DMS 273 (cell line): ENCODE measurements at regions not wholly inside any gene's neighbourhood (a gene's known extent, or its start where the extent isn't known, plus 50 kb on each side); places are given as distances from the start of the nearest gene placed in this dataset.

Experiments used
- DNase-seq: peaks from one replicate; lab custom pipeline; 2025; ENCODE audit not compliant: unreplicated experiment; lab: John Stamatoyannopoulos, UW

DNA sequence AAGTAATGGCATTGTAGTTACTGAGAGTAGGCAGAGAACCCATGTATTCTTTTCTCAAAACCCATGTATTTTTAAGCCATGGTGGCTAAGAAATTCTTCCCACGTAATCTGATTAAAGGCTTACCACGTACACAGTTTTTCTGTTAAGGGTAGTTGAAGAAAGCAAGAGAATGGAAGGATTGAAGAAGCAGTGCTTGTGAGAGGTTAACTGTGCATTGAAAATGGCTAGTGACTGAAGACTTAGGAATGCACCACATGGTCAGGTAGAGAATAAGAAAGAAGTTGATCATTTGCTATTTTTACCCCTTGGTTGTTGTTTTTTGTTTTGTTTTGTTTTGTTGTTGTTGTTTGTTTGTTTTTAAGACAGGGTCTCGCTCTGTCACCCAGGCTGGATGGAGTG, 178.9 kb upstream of the SNX7 start:
- no peak for DNase-seq

DNA sequence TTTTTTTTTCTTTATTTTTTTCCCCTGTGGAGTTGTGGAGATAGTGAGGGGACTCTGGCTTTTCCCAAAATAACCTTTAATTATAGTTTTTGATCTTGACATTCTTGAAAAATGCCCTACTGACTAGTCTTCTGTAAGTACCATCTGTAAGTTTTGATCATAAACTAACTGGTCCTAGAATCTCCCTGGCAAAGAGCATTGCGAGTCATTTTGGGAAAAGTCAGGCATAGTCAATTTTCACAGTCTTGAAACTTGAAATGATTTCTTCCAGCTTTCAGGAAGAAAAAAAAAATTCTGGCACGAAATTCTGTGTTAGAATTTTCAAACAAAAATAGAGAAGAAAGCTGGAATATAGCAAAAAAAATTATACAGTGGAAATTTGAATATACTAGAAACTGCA, 181.2 kb upstream of the SNX7 start:
- DNase-seq: no peak

DNA sequence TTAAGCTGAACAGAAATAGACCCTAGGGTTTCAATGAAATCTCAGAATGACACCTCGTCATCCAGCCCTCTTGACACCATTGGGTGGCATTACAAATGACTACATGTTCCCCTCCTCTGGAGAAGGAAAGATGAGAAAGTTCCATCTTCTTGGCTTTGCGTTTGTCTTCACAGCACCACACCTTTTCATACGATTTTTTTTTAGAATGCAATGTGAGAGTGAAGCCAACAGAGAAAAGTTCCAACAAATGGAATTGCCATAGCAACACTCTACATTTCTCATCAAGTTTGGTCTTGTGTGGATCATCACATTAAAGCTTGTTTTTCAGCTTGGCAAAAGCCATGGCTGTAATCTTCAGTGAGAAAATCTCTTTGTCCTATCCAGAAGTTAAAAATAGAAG, 183.4 kb upstream of the SNX7 start:
- DNase-seq: no peak

DNA sequence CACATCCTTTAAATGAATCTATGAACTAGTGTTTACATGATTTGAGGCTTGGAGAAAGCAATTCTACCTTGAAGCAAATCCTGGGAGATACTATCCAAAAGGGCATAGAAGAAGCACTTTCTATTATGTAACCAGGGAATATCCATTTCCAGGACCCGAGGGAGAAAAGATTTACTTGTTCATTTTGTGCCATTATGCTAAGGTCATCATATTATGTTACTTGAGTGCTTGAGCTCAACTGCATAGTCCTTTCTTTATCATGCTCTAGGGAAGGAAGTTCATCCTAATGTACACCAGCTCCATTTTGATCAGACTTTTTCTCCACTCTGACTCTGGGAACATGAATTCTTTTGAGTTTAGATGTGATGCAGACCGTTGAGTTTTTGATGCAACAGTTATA, 188.6 kb upstream of the SNX7 start:
- DNase-seq: no peak

DNA sequence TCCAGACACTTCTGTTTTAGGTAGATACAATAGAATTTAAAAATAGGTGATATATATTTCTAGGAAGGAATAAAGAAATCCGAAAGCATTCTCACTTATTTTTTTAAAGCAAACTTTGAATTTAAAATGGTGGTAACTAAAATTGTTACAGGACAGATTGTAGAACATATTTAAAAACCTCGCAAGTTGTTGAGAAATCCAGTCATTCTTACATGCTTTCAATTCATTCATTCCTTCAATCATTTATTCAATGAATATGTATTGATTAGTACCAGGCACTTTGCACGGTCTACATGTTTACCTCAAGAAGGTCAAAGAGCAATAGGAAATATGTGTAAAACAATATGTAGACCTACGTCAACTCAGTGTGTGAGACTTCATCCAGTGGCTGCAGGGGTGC, 189.9 kb upstream of the SNX7 start:
- no peak for DNase-seq

DNA sequence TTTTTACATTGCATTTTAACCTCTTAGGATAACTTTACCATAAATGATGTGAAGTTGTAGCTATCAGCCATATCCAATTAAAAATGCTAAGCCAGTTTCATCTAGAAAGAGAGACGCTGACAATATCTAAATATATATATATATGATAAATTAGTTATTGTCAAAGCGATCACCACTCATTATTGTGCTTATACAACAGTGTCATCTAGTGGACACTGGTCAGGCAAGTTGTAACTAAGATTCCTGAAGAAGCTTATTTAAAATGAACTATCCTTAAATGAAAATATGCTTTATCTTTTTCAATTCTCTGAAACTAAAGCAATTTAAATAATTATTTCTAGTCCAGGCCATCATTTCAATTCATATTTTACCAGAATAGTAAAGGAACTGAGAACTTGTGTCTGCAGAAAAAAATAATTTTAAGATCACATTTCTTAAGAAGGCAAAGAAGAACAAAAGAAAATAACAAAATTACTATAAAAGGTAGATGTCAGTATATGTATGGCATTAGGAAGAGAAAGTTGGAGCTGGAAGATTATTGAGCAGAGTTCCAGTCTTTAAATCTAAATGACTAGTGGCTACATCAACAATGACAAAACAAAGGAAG, 193.3 kb upstream of the SNX7 start:
- DNase-seq: peak; percentile 69

DNA sequence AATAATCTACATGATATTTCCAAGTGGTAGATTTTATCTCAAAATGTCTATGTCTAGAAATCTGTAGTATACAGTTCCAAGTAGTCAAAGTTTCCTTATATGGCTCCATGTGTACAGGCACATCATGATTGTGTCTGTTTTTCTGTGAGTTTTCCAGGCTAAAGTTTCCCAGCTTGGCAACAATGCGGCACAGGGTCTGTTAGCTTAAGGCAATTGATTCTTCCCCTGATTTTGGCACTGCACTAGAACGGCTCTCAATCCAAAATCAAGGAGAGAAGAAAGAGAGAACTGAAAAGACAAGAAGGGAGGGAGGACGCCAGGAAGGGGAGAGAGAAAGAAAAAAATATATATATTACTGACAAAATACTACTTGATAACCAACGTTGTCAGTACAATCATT, 193.9 kb upstream of the SNX7 start:
- DNase-seq: no peak

DNA sequence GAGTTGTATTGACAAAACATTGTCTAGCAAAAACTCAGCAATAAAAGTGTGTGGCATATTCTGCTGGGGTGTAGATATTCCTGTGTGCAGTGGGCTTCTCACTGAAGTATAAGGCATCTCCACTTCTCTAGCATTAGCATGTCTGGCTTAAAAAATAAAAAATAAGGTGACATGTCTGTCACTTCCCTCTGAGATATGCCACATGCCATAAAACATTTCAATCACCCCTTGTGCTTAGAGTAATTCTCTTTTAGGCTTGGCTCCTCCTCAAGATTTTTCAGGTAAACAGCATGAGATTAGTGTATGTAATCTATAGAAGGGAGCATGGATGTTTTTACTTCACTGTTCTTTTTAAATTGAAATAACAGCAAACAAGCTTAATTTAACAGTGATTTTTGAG, 194.4 kb upstream of the SNX7 start:
- no peak for DNase-seq

DNA sequence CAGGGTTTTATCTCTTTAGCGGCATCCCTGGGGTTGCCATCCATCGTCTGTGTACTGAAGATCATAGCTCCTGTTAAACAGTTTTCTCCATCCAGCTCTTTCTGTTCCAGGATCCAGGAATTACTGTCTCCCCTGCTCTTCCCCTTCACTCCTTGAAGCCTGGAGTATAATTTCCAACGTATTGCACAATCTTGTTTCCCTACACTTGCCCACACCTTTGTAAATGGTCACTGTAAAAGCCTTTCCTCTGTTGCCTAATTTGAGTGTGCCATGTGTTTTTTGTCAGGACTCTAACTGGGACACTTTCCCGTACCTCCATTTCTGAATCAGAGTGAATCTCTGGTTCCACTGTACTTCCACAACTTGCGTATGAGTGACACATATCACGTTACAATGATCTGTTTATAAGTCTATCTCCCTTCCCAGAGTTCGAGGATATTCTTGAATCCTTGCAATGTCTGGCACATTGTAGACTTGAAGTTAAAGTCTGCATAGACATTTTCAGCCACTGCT, 199.6 kb upstream of the SNX7 start:
- DNase-seq: no peak

DNA sequence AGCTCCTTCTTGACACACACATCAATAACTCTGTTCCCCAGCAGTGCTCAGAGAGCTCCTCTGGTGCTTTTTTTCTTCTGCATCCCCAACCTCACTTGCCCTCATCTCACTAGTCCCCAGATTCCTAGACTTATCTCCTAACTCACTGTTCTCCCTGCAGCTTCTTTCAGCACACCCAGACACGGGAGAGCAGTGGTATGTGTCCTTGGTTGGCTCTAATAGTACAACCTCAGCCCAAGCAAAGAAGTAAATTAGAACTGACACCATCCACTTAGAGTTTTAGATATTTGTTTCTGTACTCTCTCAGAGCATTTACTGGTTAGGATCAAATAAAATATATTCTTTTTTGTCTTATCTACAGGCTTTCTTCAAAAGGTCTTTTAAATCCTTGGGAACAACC, 201.4 kb upstream of the SNX7 start:
- no peak for DNase-seq

DNA sequence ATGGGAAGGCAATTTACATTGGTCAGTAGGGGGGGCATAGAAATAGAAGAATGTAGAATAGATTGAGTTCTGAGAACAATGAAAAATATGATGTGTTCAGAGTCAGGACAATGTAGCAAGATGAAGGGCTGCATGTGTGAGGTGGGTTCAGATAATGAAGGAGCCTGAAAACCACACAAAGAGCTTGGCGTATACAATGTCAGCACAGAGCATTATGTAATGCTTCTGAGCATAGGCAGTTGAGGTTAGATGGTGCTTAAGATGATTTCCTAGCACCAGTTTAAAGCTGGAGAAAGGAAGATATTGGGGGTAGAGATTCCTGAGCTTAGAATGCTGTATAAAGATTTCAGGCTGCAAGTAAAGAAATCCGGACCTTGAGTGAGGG, 202.0 kb upstream of the SNX7 start:
- DNase-seq: no peak

DNA sequence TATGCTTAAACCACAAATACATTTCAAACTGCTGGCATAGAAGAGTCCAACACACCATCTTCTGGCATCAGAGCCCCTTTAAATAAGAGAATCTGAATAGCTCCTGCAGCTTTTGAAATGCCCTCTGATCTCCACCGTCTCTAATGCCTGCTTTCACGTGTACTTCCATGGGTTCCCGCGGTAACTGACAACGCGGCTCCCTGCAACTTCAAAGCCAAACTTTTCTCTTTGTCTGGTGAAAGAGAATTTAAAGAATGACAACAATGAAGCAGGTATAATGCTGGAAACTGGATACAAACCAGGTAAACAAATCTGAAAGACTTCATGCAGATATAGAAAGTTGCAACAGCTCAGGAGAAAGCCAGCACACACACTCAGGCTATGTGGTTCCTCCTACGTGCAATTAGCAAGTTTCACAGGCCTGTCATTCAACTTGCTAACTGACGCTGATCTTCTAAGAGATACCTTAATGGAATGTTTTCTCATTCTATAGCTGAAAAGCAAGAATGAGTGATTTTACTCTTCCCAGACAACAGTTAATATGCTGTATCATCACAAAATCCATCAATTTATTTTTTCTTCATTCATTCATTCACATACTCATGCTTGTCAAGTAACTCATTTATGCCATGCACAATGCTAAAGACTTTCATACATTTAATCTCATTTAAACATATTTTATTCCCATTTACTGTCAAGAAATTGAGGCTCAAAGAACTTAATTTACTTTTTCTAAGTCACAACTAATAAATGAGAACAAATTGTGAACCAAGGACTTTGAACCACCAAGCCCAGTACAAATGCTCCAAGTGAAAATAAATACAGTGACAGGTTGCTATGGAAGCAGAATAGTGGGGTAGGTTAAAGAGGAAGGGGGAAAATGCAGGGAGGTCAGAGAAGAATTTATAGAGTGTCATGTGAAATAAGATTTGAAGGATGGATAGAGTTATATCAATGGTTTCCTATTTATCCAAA, 202.7 kb upstream of the SNX7 start:
- DNase-seq: no peak

DNA sequence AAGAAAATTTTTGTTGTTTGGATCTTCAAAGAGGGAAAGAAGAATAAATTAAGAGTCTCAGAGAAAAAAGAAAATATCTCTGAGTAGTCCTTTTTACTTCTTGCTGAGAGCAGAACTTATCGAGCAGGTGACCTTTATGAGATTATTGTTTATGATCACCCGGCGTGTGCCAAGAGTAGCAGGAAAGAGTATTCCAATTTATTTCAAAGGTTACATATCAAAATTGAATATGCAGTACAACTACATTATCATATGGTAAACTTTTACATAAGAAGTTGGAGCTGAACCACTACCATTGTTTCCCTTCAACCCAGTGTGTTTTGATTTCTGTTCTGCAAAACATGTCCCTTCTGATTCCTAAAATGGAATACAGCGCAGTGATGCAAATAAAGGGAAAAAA, 204.3 kb upstream of the SNX7 start:
- no peak for DNase-seq

DNA sequence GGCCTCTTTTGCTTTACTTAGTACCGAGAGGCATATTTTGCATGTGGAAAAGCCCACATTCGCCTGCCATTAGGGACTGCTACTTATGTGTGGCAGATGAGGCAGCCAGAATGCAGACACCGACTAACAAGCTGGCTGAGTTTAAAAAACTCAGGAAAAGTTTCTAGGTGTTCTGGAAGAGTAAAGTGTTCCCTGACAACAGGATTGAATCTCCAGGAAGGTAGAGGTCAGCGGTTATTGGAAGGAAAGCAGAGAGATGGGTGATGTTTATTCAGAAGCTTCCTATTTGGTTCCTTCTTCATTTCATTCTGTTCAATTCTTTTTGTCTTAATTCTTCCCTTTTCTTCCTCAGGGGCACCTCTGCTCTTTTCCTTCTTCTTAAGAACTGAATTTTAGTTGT, 206.9 kb upstream of the SNX7 start:
- DNase-seq: peak; percentile 28

DNA sequence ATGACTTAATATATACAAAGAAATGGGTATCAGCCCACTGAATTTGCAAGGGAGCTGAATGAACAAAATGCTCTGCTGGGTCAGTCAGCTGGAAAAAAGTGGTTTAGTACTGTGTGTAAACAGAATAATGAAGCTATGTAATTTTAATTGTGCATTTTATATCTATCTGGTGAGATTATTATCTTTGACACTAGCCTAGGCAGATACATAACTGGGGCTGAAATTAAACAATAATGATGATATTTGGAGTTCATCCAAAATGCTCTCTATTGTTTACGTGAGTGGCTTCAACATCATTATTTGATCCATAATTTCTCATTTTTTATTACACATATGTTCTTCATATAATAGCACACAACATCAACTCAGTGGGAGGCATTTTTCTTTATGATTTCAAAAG, 208.5 kb upstream of the SNX7 start:
- no peak for DNase-seq

DNA sequence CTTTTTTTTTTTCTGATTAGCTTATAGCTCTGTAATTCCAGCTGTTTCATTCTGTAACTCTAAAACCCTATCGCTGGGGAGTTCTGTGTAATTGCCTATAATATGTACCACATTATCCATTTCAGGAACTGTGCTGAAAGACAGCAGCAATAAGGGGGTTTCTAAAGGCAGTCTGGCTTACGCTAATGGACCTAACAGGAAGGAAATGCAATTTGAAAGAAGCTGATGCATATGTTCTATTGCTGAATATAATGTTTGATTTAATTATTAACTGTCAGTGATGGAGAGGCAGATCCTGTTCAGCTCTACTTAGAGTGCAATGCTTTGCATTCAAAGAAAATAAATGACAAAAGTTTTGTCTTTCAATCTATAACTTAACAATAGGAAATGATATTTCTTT, 209.4 kb upstream of the SNX7 start:
- DNase-seq: no peak

DNA sequence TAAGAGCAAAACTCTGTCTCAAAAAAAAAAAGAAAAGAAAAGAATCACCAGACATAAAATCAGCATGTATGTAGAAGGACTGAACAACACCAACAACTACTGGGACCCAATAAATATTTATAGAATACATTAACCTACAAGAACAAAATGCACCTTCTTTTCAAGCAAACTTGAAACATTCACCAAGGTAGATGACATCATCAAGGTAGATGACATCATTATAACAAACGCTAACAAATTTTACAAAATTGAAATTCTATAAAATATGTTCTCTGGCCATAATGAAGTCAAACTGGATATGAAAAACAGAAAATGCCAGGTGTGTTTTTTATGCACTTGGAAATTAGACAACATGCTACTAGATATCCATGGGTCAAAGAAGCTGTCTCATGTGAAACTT, 220.2 kb upstream of the SNX7 start:
- no peak for DNase-seq

DNA sequence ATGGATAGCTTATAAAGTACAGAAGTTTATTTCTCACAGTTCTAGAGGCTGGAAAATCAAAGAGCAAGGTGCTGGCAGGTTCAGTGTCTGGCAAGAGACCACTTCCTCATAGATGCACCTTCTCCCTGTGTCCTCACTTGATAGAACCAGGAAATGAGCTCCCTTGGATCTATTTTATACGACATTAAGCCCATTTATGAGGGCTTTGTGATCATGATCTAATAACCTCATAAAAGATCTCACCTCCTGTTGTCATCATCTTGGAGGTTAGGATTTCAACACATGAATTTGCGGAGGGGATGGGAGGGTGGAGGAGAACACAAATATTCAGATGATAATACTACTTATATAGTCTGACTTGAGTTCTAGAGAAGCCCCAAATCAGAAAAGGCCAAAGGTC, 222.1 kb upstream of the SNX7 start:
- DNase-seq: no peak

DNA sequence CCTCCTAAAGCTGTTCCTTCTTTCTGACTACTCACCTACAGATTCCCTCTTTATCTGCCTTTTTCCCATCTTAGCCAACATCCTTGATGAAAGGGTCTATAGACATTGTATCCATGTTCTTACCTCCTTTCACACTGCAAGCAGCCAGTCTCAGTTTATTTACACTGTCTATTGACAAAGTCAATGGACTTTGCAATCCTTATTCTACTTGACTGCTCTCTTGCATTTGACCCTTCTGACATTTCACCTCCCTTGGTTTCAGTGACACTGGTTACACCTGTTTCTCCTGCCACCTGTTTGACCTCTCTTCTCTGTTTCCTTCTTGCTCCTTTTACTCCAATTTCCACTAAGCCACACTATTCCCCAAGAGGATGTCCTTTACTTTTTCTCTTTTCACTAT, 224.0 kb upstream of the SNX7 start:
- no peak for DNase-seq

DNA sequence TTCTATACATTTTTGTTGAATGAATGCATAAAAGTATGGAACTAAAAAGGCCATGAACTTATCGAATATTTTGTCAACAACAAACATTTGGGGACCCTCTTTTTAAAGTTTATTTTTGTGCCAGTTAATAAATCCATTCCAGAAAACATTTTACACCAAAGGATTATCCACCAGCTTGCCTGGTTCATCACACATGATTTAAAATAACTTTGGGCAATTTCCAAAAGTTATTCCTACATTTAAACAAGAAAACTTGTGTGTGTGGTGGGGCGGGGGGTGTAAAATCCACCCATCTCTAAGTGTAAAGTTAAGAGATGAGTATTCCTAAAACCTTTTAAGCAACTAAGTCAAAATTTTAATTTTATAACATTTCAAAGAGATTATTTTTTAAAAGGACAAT, 224.5 kb upstream of the SNX7 start:
- no peak for DNase-seq

DNA sequence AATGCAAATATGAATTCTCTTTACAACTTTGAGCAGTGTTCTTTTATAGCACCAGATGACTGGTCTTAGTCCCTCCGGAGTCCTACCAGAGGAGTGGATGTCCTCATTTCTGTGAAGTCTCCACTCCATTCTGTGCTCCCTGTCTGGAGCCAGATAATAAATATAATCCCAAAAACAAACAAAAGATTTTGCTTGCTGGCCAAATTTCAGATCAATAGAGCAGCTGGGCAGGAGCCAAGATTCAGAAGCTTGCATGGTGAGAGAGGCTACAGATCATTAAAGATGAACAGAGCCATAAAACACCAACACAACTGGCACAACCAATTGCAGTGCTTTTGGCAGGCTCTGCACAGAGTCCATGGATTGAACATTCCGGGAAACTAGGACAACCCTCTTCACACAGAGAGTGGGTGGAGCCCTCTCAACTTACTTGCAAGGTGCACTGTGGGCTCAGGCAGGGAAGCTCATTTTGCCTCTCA, 231.5 kb upstream of the SNX7 start:
- DNase-seq: peak; percentile 3

DNA sequence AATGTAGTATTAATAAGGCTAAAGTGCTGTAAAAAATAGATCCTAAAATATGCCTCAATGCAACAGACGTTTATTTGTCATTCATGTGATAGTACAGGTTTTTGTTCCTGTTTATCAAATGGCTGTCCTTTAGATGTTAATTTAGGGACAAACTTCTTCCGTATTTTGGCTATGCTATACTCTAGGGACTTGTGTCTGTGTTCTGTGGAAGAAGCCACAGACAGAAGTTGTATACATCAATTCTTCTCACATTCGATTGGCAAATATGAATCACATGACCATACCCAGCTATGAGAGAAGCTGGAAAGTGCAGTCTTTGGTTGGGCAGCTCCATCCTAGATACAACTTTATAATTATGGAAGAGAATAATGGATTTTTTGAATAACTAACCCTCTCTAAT, 232.7 kb upstream of the SNX7 start:
- DNase-seq: no peak
